Type B pancreatic cell (in vitro differentiated cells): ENCODE measurements at regions not wholly inside any gene's neighbourhood (a gene's known extent, or its start where the extent isn't known, plus 50 kb on each side); places are given as distances from the start of the nearest gene placed in this dataset.

Experiments used
- DNase-seq: peaks from one replicate; pipeline ENCODE4 v3.0.0; 2021; ENCODE audit warnings: mixed read lengths; ENCODE audit not compliant: unreplicated experiment; ENCODE audit errors: extremely low spot score
- H3K27ac Mint-ChIP-seq: 2 replicates; pipeline ENCODE4 v1.8.0; 2021; ENCODE audit warnings: mild to moderate bottlenecking, mixed read lengths
- H3K27me3 Mint-ChIP-seq: 2 replicates; pipeline ENCODE4 v1.8.0; 2021; ENCODE audit warnings: mixed read lengths
- H3K36me3 Mint-ChIP-seq: 2 replicates; pipeline ENCODE4 v1.8.0; 2021; ENCODE audit warnings: mixed read lengths
- H3K4me1 Mint-ChIP-seq: one replicate; pipeline ENCODE4 v1.8.0; 2021; ENCODE audit warnings: mixed read lengths; ENCODE audit not compliant: unreplicated experiment
- H3K4me3 Mint-ChIP-seq: 2 replicates; pipeline ENCODE4 v1.8.0; 2021; ENCODE audit warnings: mild to moderate bottlenecking, mixed read lengths
- H3K9me3 Mint-ChIP-seq: 2 replicates; pipeline ENCODE4 v1.8.0; 2021; ENCODE audit warnings: mixed read lengths
- TF ChIP-seq, protein P1 (sequence below): fragments of 200-600 bp; sonication (generic); conservative IDR thresholded peaks from 2 replicates; pipeline ENCODE4 v1.5.0; 2021; ENCODE audit warnings: antibody characterized with exemption, mild to moderate bottlenecking

DNA sequence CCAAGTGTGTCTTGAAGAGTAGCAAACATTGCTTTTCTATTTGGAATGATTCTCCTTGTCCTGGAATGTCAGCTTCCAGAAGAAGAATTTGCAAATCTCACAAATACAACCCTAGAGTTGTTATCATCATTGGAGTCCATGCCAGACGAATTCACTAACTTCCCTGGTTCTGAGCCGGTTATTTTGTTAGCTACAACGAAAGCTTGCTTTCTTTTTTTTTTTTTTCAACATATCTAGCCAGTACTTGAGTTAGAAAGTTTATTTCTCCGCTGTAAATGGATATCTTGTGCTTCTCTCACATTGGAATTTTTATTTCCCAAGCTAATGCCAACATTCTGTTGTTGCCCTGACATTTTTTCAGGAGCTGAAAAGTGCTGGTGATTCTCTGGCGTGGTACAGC lies 138.1 kb upstream of the POM121L12 start:
- TF ChIP-seq, protein P1, sequence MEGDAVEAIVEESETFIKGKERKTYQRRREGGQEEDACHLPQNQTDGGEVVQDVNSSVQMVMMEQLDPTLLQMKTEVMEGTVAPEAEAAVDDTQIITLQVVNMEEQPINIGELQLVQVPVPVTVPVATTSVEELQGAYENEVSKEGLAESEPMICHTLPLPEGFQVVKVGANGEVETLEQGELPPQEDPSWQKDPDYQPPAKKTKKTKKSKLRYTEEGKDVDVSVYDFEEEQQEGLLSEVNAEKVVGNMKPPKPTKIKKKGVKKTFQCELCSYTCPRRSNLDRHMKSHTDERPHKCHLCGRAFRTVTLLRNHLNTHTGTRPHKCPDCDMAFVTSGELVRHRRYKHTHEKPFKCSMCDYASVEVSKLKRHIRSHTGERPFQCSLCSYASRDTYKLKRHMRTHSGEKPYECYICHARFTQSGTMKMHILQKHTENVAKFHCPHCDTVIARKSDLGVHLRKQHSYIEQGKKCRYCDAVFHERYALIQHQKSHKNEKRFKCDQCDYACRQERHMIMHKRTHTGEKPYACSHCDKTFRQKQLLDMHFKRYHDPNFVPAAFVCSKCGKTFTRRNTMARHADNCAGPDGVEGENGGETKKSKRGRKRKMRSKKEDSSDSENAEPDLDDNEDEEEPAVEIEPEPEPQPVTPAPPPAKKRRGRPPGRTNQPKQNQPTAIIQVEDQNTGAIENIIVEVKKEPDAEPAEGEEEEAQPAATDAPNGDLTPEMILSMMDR, result no peak
- no peaks in the 10 kb centered on the region for H3K27me3 Mint-ChIP-seq
- H3K4me1 Mint-ChIP-seq, result no peaks in the 10 kb centered on the region
- DNase-seq, result no peak
- no peak overlapping the region for H3K27ac Mint-ChIP-seq
- H3K9me3 Mint-ChIP-seq, result no peaks in the 10 kb centered on the region
- no peak overlapping the region for H3K4me3 Mint-ChIP-seq
- H3K36me3 Mint-ChIP-seq, result no peaks in the 10 kb centered on the region

DNA sequence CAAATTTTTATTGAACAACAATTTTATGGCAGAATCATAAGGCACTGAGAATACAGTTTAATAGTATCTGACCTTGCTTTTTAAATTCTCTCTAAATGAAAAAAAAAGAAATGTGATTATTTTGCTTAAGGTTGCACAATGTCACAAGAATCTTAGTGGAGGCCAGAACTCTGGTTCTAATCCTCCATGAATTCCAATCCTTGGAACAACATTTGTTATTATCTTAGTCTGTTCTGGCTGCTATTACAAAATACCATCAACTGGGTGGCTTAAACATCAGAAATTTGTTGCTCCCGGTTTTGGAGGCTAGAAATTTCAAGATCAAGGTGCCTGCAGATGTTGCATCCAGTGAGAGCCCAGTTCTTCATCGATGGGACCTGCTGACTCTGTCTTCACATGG lies 158.2 kb upstream of the POM121L12 start:
- TF ChIP-seq, protein P1, result no peak
- Mint-ChIP-seq H3K4me1 (no peaks in the 10 kb centered on the region), H3K27me3 (no peaks in the 10 kb centered on the region), H3K27ac (no peak overlapping the region), H3K9me3 (peaks cover 6% of the 10 kb centered on the region), H3K36me3 (no peaks in the 10 kb centered on the region), H3K4me3 (no peak overlapping the region)
- no peak for DNase-seq

DNA sequence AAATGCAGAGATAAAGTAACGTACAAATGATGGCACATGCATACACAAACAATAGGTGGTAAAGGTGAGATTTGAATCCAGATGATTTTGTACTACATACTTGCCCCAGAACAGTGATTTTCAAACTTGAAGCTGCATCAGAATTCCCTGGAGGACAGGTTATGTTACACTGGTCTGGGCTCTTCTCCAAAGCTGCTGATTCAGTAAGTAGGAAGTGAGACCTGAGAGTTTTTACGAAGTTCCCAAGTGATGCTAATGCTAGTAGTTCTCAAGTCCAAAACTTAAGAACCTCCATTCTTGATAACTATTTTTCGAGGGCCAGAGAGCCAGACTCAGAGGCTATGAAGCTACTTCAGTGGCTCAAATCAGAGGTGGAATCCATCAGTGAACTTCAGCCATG lies 159.0 kb upstream of the POM121L12 start:
- H3K4me1 Mint-ChIP-seq, result no peaks in the 10 kb centered on the region
- no peak for DNase-seq
- TF ChIP-seq, protein P1, result no peak
- H3K9me3 Mint-ChIP-seq, result peaks cover 6% of the 10 kb centered on the region
- no peak overlapping the region for H3K4me3 Mint-ChIP-seq
- no peak overlapping the region for H3K27ac Mint-ChIP-seq
- H3K27me3 Mint-ChIP-seq, result no peaks in the 10 kb centered on the region
- no peaks in the 10 kb centered on the region for H3K36me3 Mint-ChIP-seq

DNA sequence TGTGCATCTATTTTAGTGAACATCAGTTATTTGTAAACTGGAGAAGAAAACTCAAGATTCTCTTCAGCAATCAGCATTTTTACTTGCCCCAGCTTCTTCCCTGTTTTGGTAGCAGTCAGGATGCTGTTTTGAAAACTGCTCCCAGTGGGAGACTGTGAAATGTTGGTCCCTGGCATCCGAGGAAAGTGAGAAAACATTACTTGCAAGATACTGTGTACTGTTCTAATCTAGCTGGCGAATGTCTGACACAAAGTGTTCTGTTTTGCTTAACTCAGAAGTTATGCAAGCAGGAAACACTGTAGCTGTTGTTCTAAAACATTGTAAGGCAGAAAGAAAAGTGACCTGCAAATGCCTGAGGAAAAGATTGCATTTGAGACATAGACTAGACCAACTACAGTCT lies 171.8 kb upstream of the POM121L12 start:
- TF ChIP-seq, protein P1, result no peak
- H3K27ac Mint-ChIP-seq, result no peak overlapping the region
- no peaks in the 10 kb centered on the region for H3K27me3 Mint-ChIP-seq
- H3K36me3 Mint-ChIP-seq, result no peaks in the 10 kb centered on the region
- no peak for DNase-seq
- no peaks in the 10 kb centered on the region for H3K4me1 Mint-ChIP-seq
- peaks cover 14% of the 10 kb centered on the region for H3K9me3 Mint-ChIP-seq
- H3K4me3 Mint-ChIP-seq, result no peak overlapping the region

DNA sequence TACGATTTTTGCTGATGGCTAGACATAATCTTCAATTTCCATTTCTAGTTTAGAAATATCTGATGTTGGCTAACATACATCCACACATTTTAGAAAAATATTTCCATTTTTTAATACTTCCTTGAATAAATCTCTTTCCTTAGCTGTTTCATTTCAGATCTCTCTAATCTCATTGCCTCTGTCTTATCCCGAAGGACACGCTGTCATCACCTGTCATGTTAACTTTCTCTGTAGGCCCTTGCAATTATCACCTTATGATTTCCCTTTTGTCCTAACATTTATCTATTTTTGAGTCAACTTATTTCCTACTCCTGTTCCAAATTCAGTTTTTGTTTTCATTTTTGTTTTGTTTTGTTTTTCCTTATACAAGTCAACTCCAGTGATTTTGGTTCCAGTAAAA lies 173.1 kb upstream of the POM121L12 start:
- Mint-ChIP-seq H3K4me1 (no peaks in the 10 kb centered on the region), H3K36me3 (no peaks in the 10 kb centered on the region), H3K4me3 (no peak overlapping the region), H3K27ac (no peak overlapping the region), H3K9me3 (peaks cover 14% of the 10 kb centered on the region), H3K27me3 (no peaks in the 10 kb centered on the region)
- no peak for DNase-seq
- TF ChIP-seq, protein P1, result no peak

DNA sequence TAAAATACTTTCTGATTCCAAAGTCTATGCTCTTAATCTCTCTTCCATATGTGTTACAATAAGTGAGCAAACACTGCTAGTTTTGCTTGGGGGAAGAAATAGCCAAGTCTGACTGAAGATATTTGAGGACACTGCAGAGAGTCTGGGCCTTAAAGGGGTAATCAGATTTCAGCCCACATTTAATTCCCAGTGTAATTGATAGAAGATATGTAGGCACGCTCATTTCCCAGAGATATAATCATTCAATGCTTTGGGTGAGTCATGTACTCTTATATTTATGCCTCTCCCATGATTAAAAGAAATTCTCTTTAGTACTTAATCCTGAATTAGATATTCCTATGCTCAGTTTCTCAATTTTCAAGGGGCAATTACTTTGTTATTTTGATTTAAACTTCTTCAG lies 178.1 kb upstream of the POM121L12 start:
- H3K27me3 Mint-ChIP-seq, result no peaks in the 10 kb centered on the region
- no peak overlapping the region for H3K27ac Mint-ChIP-seq
- H3K4me1 Mint-ChIP-seq, result no peaks in the 10 kb centered on the region
- H3K9me3 Mint-ChIP-seq, result no peaks in the 10 kb centered on the region
- H3K4me3 Mint-ChIP-seq, result no peak overlapping the region
- H3K36me3 Mint-ChIP-seq, result no peaks in the 10 kb centered on the region
- TF ChIP-seq, protein P1, result no peak
- no peak for DNase-seq
